ENCODE measurements at regions not wholly inside any gene's neighbourhood (a gene's known extent, or its start where the extent isn't known, plus 50 kb on each side); places are given as distances from the start of the nearest gene placed in this dataset.

GRCh38 chr6:53214172-53214571 is 65.5 kb upstream of the GCM1 start (continued):
- TF ChIP-seq ZNF600 (tag by site-specific recombination; IDR thresholded peaks at IDR 0.05) (no peak), YY1 (tag by site-specific recombination; IDR thresholded peaks at IDR 0.05) (no peak), MZF1 (tag by site-specific recombination; IDR thresholded peaks at IDR 0.05; ENCODE audit: borderline replicate concordance) (no peak)

- Histone ChIP-seq H3K27ac (ENCODE audit: extremely low read depth, low read depth, low read length) (no peak overlapping the region), H3K4me1 (ENCODE audit: control insufficient read depth, insufficient read depth, low read length) (no peaks in the 10 kb centered on the region), H3K9me3 (ENCODE audit: control insufficient read depth, insufficient read depth, low read depth, low read length) (no peaks in the 10 kb centered on the region), H3K36me3 (ENCODE audit: control insufficient read depth in 2 of 2, insufficient read depth in 1 of 2, low read length in 2 of 2) (no peaks in the 10 kb centered on the region), H3K4me3 (ENCODE audit: low read depth, low read length) (no peak overlapping the region)
- TF ChIP-seq ZNF701 (tag by site-specific recombination; IDR thresholded peaks at IDR 0.05) (no peak), PBX3 (CRISPR knock-in tag; IDR thresholded peaks at IDR 0.05) (no peak), PRDM1 (tag by site-specific recombination; IDR thresholded peaks at IDR 0.05) (no peak), ZNF211 (tag by site-specific recombination; IDR thresholded peaks at IDR 0.05; ENCODE audit: low read depth) (no peak), ZNF530 (tag by site-specific recombination; IDR thresholded peaks at IDR 0.05; ENCODE audit: low read depth) (no peak)
- ChIA-PET CTCF (no interaction called here), POLR2A (no interaction called here)
Measured at GRCh38 chr6:53210811-53211210, 62.2 kb upstream of the GCM1 start.

GRCh38 chr6:53209681-53210080 is 61.0 kb upstream of the GCM1 start:
- ChIA-PET POLR2A (no interaction called here), CTCF (interaction anchor here (0.6 kb wide), 2 partner anchors 10 to 274 kb away, joined by 3 read pairs; no protein-coding TSS in a partner anchor)
- Histone ChIP-seq H3K9me3 (ENCODE audit: control insufficient read depth, insufficient read depth, low read depth, low read length) (no peaks in the 10 kb centered on the region), H3K36me3 (ENCODE audit: control insufficient read depth in 2 of 2, insufficient read depth in 1 of 2, low read length in 2 of 2) (no peaks in the 10 kb centered on the region), H3K4me1 (ENCODE audit: control insufficient read depth, insufficient read depth, low read length) (no peaks in the 10 kb centered on the region), H3K27ac (ENCODE audit: extremely low read depth, low read depth, low read length) (no peak overlapping the region), H3K4me3 (ENCODE audit: low read depth, low read length) (no peak overlapping the region)
- TF ChIP-seq ZIC2 (tag by site-specific recombination; IDR thresholded peaks at IDR 0.05) (no peak), IKZF3 (tag by site-specific recombination; IDR thresholded peaks at IDR 0.05) (no peak), ZNF426 (tag by site-specific recombination; IDR thresholded peaks at IDR 0.05) (no peak), ZNF311 (tag by site-specific recombination; IDR thresholded peaks at IDR 0.05; ENCODE audit: borderline replicate concordance) (no peak), ZNF211 (tag by site-specific recombination; IDR thresholded peaks at IDR 0.05; ENCODE audit: low read depth) (no peak), ZNF114 (tag by site-specific recombination; IDR thresholded peaks at IDR 0.05) (no peak), ZNF776 (tag by site-specific recombination; IDR thresholded peaks at IDR 0.05; ENCODE audit: borderline replicate concordance) (no peak), HIC1 (tag by site-specific recombination; IDR thresholded peaks at IDR 0.05) (no peak), ZNF132 (tag by site-specific recombination; IDR thresholded peaks at IDR 0.05; ENCODE audit: borderline replicate concordance) (no peak), ZSCAN30 (tag by site-specific recombination; IDR thresholded peaks at IDR 0.05) (no peak), ZNF488 (tag by site-specific recombination; IDR thresholded peaks at IDR 0.05) (no peak), SCRT2 (tag by site-specific recombination; IDR thresholded peaks at IDR 0.05) (no peak), ZNF266 (tag by site-specific recombination; IDR thresholded peaks at IDR 0.05; ENCODE audit: low read depth) (no peak), ZBTB17 (tag by site-specific recombination; IDR thresholded peaks at IDR 0.05) (no peak), AEBP2 (tag by site-specific recombination; IDR thresholded peaks at IDR 0.05; ENCODE audit: borderline replicate concordance) (no peak), ZNF704 (tag by site-specific recombination; IDR thresholded peaks at IDR 0.05) (no peak), SALL2 (tag by site-specific recombination; IDR thresholded peaks at IDR 0.05; ENCODE audit: borderline replicate concordance) (no peak)

Data from HEK293 (cell line).